ENCODE measurements at regions not wholly inside any gene's neighbourhood (a gene's known extent, or its start where the extent isn't known, plus 50 kb on each side); places are given as distances from the start of the nearest gene placed in this dataset.

DNA sequence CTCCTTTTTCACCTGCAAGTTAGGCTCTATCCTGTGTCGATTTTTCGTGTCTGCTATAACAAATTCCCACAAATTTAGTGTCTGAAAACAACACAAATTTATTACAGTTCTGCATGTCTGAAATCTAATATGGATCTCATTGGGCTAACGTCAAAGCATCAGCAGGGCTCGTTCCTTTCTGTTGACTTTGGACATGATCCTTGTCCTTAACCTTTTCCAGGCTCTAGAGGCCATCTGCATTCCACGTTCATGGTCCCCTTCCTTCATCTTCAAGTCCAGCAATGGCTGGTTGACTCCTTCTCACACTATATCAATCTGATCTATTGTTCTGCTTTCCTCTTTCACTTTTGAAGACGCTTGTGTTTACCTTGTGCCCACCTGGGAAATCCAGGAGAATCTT is 165.7 kb upstream of the RARB start:
- DNase-seq, result no peak

DNA sequence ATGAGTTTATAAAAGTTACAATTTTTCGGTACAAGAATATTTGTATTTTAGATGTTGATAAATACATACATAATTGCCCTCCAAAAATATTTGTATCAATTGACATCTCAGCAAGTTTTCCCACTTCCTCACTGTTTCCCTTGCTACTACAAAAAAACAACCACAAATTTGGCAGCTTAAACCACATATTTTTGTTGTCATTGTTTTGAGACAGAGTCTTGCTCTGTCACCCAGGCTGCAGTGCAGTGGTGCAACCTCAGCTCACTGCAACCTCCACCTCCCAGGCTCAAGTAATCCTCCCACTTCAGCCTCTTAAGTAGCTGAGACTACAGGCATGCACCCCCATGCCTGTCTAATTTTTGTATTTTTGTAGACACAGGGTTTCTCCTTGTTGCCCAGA is 162.8 kb upstream of the RARB start:
- DNase-seq, result no peak

DNA sequence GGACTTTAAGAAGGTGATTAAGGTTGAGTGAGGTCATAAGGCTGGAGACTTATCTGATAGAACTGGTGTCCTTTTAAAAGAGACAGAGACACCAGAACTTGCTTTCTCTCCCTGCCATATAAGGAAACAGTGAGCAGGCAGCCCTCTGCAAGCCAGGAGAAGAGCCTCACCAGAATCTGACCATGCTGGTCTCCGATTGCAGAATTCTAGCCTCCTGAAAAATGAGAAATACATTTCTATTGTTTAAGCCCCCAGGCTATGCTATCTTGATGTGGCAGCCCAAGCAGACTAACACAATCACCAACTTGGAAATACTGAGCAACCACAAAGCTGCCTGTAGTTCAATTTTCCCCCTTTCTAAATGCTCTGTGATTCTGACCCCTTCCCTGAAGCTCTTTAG is 161.4 kb upstream of the RARB start:
- no peak for DNase-seq

DNA sequence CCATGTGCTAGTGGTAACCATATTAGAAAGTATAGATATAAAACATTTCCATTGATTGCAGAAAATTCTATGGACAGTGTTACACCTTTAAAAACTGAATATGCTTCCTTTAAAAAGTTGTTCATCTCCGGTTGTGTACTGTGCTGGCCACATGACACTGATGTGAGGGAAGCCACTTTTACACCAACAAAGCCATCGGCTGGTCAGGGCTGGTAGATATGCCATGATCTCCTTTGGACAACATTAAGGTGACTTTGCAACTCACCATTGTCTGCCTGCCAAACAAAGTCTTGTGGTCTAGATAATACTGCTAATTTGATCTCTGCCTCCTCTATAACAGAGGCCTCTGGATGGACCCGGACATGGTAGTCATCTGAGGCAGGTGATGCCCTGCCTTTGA is 156.0 kb upstream of the RARB start:
- no peak for DNase-seq

DNA sequence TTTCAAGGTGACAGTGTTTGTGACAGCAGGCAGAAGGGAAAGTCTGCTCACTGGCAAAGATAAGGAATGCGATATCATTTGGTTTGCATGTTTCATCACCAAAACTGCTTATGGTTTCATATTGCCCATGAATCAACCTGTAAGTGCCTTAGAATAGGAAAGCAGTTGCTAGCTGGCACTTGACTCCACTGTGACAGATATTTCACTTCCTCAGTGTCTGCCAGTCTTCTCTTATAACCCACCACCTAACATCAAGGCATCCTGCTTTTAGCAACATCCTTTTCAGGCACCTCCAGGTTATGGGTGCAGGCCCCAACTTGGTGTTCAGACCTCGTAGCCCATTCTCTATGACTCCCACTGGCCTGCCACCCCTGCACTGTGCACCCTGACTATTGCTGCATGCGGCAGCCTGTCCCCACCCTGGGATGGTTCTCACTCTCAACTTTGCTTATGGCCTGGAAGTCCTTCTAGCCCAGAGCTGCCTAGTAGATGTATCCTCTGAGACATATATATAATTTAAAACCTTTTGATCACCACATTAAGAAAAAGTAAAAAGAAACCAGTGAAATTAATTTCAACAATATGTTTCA is 154.4 kb upstream of the RARB start:
- no peak for DNase-seq

DNA sequence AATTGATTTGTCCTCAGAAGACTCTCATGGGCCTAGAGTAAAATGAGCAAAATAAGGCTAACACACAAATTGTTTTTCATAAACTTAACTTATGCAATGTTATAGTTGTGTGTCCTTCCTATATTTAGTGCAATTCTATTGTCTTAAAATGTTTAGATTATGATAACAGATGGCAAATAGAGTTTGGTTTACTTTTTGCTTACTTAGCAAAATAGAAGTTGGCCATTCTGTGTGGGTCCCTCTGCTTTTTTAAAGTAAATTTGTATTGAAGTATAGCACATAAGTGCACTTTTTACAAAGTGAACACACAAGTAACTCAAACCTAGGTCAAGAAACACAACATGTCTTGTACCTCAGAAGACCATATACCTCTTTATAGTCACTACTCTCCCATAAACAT is 150.6 kb upstream of the RARB start:
- no peak for DNase-seq

DNA sequence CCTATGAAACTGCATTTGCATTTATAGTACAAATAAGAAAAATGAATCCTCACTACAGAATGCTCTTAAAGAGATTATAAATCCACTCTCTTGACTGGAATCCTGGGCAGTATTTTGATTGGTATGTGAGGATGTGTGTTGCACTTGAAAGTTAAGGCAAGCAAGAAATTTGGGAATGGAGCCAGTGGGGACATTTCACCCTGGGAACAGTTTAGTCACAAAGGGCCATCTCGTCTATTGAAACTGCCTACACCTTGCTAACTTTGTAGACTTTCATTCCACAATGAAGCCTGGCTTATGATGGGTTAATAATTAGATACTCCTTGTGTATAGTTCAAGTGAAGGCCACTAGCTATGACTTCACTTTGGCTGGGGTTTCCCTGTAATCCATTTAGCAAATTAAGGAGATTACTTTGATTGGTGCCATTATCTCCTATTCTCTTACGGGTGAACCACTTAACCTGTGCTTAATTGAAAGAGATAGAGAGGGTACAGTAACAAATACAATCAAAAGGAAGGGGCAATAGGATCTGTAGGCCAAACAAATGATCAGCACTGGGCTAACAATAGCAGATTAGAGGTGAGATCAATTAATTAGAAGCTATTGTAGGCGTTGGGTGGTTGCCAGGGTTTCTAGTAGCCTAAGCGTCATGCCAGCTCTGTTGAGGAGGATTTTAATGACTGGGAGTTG is 146.9 kb upstream of the RARB start:
- no peak for DNase-seq

DNA sequence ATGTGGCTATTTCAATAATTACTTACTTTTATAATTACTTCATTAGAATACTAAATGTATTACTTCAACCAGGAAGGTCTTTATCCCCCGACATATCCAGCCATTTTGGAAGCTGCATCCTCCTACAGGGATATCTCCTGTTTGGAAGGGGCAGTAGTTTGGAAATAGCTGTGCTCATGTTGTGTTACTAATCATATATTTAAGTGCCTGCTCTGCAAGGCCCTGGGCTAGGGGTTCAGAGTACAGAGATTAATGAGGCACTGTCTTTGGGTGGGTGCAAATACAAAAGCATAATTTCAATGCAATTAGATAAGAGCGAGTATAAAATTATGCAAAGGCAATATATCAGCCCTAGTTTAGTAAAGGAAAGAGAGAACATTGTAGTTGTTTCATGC is 146.3 kb upstream of the RARB start:
- DNase-seq, result no peak

DNA sequence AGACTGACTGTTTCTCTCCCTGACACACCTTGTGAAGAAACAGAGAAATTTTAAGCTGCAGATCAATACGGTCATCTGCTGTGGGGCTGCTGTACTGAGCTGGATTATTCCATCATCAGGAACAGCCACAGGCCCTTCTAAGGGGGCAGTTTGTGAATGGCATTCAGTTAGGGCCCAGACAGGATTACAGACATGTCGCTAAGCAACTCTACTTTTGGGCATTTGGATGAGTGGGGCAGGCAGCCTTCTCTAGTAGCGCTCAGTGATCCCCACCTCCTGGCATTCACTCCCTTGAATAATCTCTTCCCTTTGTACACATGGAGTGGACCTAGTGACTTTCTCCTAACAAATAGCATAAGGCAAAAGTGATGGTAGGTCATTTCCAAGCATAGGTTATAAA is 144.4 kb upstream of the RARB start:
- no peak for DNase-seq

DNA sequence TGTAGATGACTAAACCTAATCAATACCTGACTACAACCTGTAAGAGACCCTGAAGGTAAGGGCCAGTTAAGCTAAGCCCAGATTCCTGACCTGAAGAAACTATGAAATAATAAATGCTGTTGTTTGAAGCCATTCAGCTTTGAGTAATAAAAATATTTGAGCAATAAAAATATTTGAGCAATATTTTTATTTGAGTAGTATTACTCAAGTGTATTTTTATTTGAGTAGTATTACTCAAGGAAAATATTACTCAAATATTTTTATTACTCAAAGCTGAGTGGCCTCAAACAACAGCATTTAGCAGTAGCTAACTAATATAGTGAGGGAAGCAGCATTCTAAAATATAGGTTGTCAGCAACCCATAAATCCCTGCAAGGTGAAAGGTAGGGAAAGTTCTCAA is 143.8 kb upstream of the RARB start:
- DNase-seq, result no peak

DNA sequence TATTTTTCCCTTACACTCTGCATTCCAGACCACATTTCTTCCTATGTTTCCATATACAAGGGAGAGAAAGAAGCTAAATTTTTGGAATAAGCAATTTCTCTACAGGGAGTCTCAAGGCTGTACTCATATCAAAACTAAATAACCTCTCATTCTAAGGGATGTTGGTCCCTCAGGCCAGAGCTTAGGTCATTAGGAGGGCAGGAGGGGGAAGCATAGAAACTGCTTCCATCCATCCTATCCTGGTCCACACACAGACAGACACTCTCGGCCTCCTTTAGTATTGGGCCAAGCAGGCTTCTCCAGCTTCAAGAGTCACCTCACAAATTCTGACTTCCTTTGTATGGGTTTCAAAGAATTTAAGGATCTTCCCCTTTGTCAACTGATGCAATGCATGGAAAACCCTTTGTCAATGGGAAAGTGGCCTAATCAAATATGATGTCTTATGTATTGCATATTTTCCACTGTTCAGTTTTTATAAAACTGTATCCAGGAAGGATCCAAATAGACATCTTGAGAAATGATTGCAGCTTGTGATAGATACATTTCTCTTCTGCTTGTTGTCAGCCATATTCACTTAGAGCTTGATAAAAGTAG is 140.7 kb upstream of the RARB start:
- DNase-seq, result no peak

DNA sequence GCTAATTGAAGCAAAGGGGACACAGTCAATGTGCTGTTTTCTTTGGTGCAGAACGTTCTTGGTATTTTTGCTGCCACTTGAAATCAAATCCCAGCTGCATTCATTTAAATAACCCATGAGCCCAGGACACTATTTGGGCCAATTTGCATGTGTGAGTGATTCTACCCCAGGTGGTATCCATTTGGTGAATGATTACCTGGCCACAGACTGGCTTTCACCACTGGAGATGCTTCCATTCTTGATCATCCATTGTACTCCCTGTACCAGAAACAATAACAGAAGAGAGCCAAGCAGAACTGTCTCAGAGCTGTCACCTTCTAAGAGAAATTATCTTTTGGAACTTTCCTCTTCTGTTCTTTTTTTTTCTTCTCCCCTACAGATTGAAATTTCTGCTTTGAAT is 139.7 kb upstream of the RARB start:
- no peak for DNase-seq

DNA sequence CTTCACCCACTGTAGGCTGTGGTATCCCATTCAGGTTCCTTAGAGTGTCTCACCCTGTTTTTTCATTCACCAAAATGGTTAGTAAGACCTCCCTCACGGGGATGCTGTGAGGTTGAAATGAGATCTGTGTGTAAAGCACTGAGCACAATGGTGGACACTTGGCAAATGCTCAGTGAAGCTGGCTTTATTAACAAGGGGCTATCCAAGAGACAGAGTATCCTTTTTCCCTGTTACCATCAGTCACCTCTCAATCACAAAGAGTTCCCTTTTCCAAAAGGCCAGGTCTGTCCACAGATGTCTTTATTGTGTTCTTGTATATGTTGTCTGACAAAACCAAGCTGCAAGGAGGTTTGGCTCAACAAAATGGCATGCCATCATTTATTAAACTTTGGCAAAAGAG is 138.9 kb upstream of the RARB start:
- no peak for DNase-seq

DNA sequence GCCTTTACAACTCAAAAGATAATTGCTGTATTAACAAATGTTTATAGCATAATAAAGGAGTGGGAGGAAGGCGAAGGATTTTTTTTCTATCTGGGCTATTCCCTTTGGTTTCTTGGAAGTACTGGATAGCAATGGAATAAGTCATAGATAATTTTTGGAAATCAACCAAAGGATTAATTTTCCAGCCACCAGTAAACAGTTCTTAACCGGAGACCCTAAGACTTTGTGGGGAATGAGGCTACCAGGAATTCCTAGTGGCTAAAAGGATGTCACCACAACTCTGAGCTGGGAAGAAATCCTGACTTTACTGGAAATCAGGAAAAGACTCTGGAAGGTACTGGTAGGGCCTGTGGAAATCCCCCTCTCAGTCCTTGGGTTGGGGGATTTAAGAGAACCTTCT is 138.4 kb upstream of the RARB start:
- DNase-seq, result no peak

DNA sequence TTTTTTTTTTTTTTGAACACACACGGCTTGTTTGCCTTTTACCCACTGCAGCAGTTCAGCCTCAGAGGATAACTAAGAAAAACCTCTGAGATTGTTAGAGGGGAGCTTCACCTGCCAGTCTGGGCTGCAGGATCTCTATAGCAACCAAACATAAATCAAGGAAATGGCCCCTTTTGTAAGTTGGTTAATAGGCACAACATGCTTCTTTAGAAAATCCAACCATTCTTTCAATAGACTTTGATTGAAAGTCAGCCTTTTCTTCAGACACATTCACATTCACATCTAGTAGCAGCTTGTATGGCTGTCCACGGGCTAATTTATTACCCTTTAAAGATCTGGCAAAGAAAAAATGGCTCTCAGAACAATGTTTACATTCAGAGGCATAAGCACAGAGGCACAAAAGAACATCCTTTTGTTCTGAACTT is 136.6 kb upstream of the RARB start:
- no peak for DNase-seq

DNA sequence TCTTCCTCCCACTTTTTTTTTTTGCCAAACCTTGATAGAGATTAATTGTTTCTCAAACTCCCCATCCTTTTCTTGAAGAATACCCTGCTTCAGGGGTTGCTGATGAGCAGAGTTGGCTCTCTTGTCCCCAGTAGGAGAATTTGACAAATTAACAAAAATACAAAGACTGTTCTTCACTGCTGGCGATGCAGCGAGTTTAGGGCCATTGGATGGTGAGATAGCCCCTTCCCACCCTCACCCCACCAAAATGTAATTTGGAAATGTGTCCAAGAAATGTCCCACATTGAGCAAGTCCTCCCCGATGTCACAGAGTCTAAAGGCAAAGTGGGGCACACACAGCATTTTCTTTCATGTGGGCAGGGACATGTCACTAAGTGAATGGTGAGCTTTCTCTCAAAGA is 136.0 kb upstream of the RARB start:
- DNase-seq, result no peak

DNA sequence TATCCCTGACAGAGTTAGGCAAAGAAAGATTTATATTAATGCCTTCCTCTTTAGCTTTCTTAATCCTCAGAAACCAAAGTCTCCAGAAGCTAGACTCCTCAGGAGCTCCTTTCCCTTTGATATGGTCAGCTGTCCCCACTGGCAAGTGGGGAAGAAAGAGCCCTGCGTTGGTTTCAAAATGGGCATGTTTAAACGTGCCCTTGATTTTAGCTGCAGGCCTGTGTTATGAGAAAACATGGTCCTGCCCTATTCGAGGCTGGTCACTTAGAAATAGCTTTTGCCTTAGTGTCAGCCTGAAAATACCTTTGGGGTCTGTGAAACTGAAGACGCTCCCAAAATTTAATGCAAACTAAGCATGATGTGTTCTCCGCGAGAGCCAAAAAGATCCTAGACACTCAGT is 135.5 kb upstream of the RARB start:
- DNase-seq, result no peak

DNA sequence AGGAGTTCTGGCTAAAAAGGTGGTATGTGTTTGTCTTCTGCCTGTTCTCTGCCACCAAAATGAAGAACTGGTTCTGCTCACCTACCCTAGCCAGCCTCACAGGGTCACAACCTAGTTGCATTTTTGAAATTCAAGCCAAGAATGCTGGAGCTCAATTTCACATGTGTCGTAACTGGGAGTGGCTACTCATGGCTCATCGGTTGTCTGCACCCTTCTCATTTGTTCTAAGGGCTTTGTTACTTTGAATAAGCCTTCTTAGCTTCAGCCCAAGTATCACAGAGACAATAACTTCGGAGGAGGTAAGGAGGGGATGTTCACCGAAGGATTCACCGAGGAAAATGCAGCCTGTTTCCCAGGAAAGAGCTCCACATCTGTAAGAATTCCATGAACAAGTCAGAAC is 134.3 kb upstream of the RARB start:
- DNase-seq, result no peak

DNA sequence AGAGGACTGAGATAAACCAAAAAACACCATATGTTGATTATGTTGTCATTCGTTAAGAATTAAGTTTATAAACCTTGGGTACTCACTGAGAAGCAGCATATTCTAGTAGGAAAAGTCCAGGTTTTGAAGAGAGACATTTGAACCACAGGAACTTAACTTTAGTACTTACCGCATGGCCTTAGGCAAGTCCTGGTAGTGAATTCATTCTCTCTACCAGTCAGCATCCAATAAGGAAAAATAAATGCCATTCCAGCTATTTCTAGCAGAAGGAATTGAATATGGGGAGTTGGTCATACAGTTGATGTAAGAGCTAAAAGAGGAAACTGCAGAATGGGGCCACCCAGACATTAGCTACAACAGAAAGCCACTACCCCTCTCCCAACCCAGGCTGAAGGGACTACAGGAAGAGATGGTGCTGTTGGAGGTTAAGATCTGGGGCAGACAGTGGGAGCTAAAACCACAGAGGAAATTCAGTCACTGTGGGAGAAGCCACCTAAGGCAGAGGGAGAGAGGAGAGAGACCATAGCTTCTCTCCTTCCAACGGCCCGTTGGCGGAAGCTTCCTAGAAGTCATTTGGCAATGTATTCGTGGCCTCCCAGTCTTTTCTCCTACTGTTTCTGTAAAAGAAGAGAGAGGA is 133.8 kb upstream of the RARB start:
- no peak for DNase-seq

DNA sequence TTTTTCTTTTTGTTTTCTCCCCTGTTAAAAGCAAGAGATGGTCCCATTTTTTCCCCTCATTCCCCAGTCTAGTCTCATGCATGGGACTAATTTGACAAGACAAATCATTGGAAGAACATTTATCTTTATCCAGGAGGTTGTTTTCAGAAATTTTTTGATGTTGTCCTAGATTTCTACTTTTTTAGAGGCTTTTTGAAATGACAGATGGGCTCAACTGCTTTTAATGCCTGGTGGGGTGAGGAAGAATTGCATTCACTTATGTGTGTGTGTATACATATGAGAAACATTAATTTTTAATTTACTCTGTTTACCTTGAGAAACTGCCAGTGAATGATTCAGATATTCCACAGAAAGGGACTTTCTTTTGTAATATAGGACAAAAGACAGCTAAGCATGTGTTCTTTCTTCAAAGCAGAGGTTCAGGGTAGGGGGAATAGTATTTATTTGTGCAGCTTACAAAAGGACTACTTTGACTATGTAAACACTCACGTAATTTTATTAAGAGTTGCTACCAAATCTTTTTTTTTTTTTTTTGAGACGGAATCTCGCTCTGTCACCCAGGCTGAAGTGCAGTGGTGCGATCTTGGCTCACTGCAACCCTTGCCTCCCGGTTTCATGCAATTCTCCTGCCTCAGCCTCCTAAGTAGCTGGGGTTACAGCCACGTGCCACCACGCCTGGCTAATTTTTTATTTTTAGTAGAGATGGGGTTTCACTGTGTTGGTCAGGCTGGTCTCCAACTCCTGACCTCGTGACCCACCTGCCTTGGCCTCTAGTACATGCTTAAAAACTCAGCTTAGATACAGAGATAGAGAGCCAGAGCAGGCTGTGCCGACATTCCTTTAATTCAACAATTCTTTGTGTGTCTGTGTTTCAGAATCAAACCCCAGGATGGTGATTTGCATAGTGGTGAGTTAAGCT is 130.1 kb upstream of the RARB start:
- no peak for DNase-seq

DNA sequence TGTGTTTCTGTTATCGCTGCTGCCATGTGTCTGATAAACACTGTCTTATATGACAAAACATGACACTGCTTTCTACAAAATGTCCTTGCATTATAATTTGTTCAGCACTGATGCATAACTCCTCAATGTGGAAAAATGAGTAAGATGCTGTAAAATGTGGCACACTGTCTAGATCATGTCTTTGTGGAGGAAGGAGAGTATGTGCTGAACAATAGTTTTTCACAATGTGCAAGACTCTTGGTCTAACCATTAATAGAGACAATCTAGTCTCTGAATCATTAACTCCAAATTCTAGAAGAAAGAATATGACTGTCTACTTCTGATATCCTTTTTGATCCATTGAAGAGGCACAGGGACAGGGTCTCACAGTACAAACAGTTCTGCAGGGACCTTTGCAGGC is 127.9 kb upstream of the RARB start:
- DNase-seq, result no peak

DNA sequence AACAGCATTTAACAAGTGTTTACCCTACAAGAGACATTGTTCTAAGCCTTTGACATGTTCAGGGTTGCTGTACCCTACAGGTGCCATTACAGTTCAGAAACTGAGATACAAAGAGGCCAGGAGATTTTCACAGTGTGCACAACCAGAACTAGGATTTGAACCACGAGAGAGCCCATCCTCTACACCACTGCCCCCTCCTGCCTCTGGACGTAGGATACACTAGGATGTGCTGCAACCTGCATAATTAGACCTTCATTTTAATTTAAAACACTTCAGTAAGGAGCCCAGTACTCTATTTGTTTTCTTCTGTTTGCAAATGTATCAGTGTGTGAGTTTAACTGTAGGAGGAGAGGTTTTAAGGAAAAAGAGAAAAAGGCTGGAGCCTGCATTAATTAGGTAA is 123.1 kb upstream of the RARB start:
- DNase-seq, result no peak

DNA sequence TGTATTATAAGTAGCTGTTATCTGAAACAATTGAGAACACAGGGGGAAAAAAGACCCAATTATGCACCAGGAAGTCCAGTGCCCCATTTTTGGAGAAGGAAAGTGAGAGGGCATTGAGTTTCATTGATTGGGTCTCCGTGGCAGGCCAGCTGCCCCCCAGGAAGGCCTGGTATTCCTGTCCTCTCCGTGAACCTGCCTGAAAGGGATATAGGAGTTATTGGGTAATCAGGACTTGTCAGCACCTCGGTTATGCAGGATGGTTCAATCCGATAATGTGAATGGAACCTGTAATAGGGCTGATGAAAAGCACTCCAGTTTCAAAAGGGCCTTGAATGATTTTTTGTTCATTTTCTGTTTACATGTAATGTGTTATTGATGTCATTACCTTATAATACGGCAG is 122.0 kb upstream of the RARB start:
- DNase-seq, result no peak
